Gastrocnemius medialis (tissue), 4 donors: ENCODE measurements at regions not wholly inside any gene's neighbourhood (a gene's known extent, or its start where the extent isn't known, plus 50 kb on each side); places are given as distances from the start of the nearest gene placed in this dataset.

ENCODE experiments used
- CTCF ChIP-seq, 5 experiments: fragments of 450-650 bp in 3 of 5; fragments of 200-600 bp in 2 of 5; sonication (generic) in 2 of 5; IDR thresholded peaks in 4 of 5; conservative IDR thresholded peaks in 1 of 5; 1 replicate in 4 of 5; 2 replicates in 1 of 5; pipeline ENCODE4 v1.5.1; 2016 to 2019; ENCODE audit warnings: antibody characterized with exemption in 5 of 5, mild to moderate bottlenecking in 3 of 5, moderate library complexity in 3 of 5
- POLR2A ChIP-seq, 2 donors: fragments of 450-650 bp; IDR thresholded peaks; one replicate each; pipeline ENCODE4 v1.6.1; 2017; ENCODE audit warnings: antibody characterized with exemption in 2 of 2, mild to moderate bottlenecking in 2 of 2, moderate library complexity in 2 of 2

GRCh38 chr13:88649855-88650254, 978.7 kb downstream of the SLITRK5 start:
- TF ChIP-seq CTCF (IDR thresholded peaks at IDR 0.05 in 4 of 5, conservative IDR thresholded peaks at IDR 0.05 in 1 of 5) (no peak), POLR2A (IDR thresholded peaks at IDR 0.05) (no peak)
